Fibroblast of pulmonary artery (primary cell): ENCODE measurements at regions not wholly inside any gene's neighbourhood (a gene's known extent, or its start where the extent isn't known, plus 50 kb on each side); places are given as distances from the start of the nearest gene placed in this dataset.

ENCODE experiments used
- DNase-seq: peaks from one replicate; pipeline ENCODE4 v3.0.0-alpha.2; 2010; ENCODE audit warnings: low read depth
- H3K4me3 ChIP-seq: replicated peaks from 2 replicates; pipeline ENCODE4 v1.5.1; 2011; ENCODE audit warnings: low read depth, mild to moderate bottlenecking, control low read depth, low read length, moderate library complexity
- CTCF ChIP-seq: IDR thresholded peaks from 2 replicates; pipeline ENCODE4 v1.5.1; 2011; ENCODE audit warnings: mild to moderate bottlenecking, control low read depth, low read length, inconsistent platforms; ENCODE audit errors: missing control alignments

DNA sequence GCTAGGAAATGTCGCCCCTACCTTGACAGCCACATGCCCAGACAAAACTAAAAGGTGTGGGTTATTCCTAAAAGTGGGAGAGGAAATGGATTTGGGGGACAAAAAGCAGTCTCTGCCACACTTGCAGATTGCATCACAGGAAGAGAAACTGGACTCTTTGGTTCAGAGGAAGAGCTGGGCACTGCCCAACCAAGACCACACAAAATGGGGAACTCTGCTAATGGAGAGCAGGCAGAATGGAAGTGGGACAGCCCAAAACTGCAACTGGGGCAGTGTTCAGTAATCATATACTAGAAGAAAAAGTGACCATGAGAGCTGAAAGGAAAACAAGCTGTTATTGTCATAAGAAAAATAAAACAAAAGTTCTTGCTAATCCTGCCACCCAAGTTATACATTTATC lies 138.9 kb upstream of the FRMD4B start:
- DNase-seq = no peak
- no peak for TF ChIP-seq CTCF
- no peak overlapping the region for H3K4me3 ChIP-seq

DNA sequence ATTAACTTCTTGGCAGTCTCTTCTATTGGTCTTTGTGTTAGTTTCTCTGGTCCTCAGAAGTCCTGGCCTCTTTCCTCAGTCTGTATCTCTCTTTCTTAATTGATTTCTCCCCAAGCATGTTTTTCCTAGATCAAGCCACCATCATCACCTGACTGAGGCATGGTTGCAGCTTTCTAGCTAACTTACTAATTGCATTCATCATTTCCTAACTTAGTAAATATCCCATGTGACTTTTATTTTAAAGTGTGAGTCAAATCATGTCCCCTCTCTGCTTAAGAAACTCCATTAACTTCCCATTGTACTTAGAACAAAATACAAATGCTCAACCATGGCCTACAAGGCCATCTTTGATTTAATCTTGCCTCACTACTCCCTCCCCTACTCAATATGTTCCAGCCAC lies 135.4 kb upstream of the FRMD4B start:
- no peak for DNase-seq
- H3K4me3 ChIP-seq = no peak overlapping the region
- TF ChIP-seq CTCF = no peak

DNA sequence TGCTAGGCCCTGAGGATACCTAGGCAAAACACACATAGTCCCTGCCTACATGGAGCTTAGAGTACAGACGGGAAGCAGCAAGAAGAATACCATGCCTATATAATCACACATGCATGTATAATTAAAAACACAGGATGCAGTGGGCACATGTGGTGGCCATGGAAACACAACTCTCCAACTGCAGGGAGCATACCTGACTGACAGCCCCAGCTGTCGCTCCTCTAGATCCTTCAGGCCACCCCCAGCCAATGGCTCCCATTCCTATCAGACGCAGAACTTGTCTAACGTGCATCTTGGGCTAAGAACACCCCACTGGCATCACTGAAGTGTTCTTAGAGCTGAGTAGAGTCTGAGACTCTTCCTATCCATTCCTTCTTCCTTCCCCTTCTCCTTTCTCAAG lies 125.5 kb upstream of the FRMD4B start:
- DNase-seq = no peak
- no peak for TF ChIP-seq CTCF
- H3K4me3 ChIP-seq = no peak overlapping the region

DNA sequence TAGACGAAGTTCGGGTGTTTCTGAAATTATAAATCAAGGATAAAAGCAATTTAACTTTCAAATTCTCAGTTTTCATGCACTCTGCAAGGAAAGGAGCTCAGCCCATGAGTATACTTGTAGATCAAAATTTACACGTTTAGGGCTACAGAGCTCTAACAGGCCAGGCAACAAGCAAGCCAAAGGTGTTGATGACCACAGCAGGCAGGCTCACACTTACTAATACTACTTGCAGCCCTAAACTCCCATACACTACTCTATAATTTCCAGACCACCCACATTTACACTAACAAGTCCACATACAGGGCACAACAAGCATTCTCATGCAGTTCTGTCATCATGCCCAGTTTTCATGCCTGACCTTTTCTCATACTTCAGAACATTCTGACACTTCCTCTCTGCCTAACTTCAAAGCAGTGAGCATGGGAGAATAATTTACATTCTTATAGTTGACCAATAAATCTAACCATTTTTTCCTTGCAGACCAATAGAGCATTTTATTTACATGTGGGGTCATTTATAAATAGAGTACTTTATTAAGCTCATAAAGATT lies 124.7 kb upstream of the FRMD4B start:
- no peak overlapping the region for H3K4me3 ChIP-seq
- DNase-seq = peak; percentile 14
- no peak for TF ChIP-seq CTCF

- no peak for TF ChIP-seq CTCF
These were observed 123.4 kb upstream of the FRMD4B start for GRCh38 chr3:69509288-69509687.

DNA sequence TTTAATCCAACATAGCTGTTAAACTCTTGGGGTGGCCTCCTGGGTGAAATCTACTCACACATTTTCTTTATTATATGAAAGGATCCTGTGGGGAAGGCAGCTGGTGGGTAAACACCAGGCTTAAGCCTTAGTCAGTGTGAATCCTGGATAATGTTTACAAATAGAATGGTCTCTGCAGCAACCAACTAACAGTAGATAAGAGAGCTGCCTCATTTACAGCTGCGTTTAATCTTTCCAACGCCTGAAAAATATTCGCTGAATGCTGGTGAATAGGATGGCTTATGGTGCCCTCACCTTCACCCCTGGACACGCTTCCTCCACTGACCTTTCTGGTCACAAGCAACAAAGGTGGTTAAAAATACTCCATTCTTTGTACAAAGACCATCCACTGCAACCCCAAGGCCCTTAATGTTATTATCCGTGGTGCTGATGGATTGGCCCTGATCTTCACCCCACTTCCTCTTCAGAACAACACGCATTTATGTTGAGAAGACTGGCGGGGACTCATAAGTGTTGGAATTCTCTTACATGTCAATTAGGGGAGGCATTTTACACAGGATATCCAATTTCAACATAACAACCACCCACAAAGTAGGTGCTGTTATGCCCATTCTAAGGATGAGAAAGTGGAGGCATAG lies 120.0 kb upstream of the FRMD4B start:
- no peak for TF ChIP-seq CTCF
- peak; percentile 31 for DNase-seq
- H3K4me3 ChIP-seq = no peak overlapping the region

More at GRCh38 chr3:69509288-69509687, 123.4 kb upstream of the FRMD4B start:
- H3K4me3 ChIP-seq = no peak overlapping the region
- DNase-seq = no peak

GRCh38 chr3:69504232-69504631 lies 118.3 kb upstream of the FRMD4B start:
- H3K4me3 ChIP-seq = no peak overlapping the region
- no peak for TF ChIP-seq CTCF
- peak; percentile 13 for DNase-seq
